Vagina (tissue), 2 donors: ENCODE measurements at regions not wholly inside any gene's neighbourhood (a gene's known extent, or its start where the extent isn't known, plus 50 kb on each side); places are given as distances from the start of the nearest gene placed in this dataset.

Experiments used
- DNase-seq, 2 donors: peaks; one replicate each; pipeline ENCODE4 v3.0.0-alpha.2; 2017; ENCODE audit errors: extremely low spot score in 2 of 2
- H3K27ac ChIP-seq: fragments of 200-600 bp; sonication (generic); one replicate; pipeline ENCODE4 v1.5.1; 2019
- H3K27me3 ChIP-seq: fragments of 200-600 bp; sonication (generic); one replicate; pipeline ENCODE4 v1.5.1; 2019
- H3K36me3 ChIP-seq, 2 donors: fragments of 200-600 bp; sonication (generic); one replicate each; pipeline ENCODE4 v1.5.1; 2017 to 2019
- H3K4me1 ChIP-seq: fragments of 200-600 bp; sonication (generic); one replicate; pipeline ENCODE4 v1.5.1; 2019
- H3K4me3 ChIP-seq, 2 donors: fragments of 200-600 bp; sonication (generic); 1 replicate in 1 of 2; 2 replicates in 1 of 2; pipeline ENCODE4 v1.5.1; 2016 to 2019
- H3K9me3 ChIP-seq: fragments of 200-600 bp; sonication (generic); one replicate; pipeline ENCODE4 v1.5.1; 2019
- POLR2A ChIP-seq, 2 donors: fragments of 450-650 bp; IDR thresholded peaks; one replicate each; pipeline ENCODE4 v1.6.1; 2017; ENCODE audit warnings: antibody characterized with exemption in 2 of 2, mild to moderate bottlenecking in 2 of 2, moderate library complexity in 2 of 2
- POLR2AphosphoS5 ChIP-seq, 2 donors: sonication (generic); formaldehyde crosslinking; IDR thresholded peaks; one replicate each; pipeline ENCODE4 v1.9.0; 2017; ENCODE audit warnings: antibody characterized with exemption in 2 of 2, mild to moderate bottlenecking in 2 of 2, low read depth in 1 of 2; ENCODE audit not compliant: insufficient read depth in 1 of 2
- intact Hi-C: fragments of 100-400 bp; cut with DNase I; formaldehyde crosslinking; loops from one replicate; pipeline ENCODE4 v1.15.1; 2023
- TF ChIP-seq, protein P1 (sequence below), 3 experiments: fragments of 450-650 bp in 2 of 3; fragments of 200-600 bp in 1 of 3; sonication (generic) in 1 of 3; IDR thresholded peaks; one replicate each; pipeline ENCODE4 v1.5.1; 2017 to 2019; ENCODE audit warnings: antibody characterized with exemption in 3 of 3, mild to moderate bottlenecking in 2 of 3, moderate library complexity in 2 of 3

DNA sequence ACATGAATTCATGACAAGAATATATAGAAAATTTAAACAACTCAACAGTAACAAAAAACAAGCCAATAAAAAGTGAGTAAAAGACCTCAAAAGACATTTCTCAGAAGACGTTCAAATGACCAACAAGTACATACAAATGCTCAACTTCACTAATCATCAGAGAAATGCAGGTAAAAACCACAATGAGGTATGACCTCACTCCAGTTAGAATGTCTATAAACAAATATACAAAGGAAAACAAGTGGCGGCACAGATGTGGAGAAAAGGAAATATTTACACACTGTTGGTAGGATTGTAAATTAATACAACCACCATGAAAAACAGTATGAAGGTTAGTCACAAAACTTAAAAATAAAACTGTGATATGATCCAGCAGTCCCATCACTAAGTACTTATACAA is 1033.1 kb downstream of the RAPGEF2 start:
- intact Hi-C loops = no loop called here
- Histone ChIP-seq H3K36me3 (no peaks in the 10 kb centered on the region), H3K9me3 (peaks cover 7% of the 10 kb centered on the region), H3K4me1 (no peaks in the 10 kb centered on the region), H3K27ac (no peak overlapping the region), H3K4me3 (no peak overlapping the region), H3K27me3 (no peaks in the 10 kb centered on the region)
- no peak for TF ChIP-seq POLR2AphosphoS5 (IDR thresholded peaks at IDR 0.05; ENCODE audit: insufficient read depth in 1 of 2, low read depth in 1 of 2)
- no peak for TF ChIP-seq POLR2A (IDR thresholded peaks at IDR 0.05)
- TF ChIP-seq, protein P1, sequence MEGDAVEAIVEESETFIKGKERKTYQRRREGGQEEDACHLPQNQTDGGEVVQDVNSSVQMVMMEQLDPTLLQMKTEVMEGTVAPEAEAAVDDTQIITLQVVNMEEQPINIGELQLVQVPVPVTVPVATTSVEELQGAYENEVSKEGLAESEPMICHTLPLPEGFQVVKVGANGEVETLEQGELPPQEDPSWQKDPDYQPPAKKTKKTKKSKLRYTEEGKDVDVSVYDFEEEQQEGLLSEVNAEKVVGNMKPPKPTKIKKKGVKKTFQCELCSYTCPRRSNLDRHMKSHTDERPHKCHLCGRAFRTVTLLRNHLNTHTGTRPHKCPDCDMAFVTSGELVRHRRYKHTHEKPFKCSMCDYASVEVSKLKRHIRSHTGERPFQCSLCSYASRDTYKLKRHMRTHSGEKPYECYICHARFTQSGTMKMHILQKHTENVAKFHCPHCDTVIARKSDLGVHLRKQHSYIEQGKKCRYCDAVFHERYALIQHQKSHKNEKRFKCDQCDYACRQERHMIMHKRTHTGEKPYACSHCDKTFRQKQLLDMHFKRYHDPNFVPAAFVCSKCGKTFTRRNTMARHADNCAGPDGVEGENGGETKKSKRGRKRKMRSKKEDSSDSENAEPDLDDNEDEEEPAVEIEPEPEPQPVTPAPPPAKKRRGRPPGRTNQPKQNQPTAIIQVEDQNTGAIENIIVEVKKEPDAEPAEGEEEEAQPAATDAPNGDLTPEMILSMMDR (IDR thresholded peaks at IDR 0.05) = no peak
- no peak for DNase-seq

DNA sequence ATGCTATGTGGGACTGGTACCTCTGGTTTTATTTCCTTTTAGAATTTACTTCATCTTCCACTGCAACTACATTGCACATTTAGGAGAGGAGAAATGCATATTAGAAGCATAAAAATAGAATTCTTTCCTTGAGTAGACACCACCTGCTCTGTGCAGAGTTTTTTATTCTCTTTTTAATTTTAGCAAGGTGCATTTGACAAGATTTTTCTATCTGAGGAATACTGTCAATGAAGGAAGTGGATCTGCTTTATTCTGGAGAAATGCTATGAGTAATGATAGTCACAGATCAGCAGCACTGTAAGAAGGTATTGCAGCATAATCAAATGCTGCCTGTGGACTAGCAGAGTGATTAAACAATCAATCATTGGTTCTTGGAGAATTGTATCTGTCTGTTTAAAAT is 1038.3 kb downstream of the RAPGEF2 start:
- H3K27ac ChIP-seq = no peak overlapping the region
- H3K4me3 ChIP-seq = no peak overlapping the region
- no peaks in the 10 kb centered on the region for H3K4me1 ChIP-seq
- intact Hi-C loops = no loop called here
- TF ChIP-seq POLR2A (IDR thresholded peaks at IDR 0.05) (no peak), POLR2AphosphoS5 (IDR thresholded peaks at IDR 0.05; ENCODE audit: insufficient read depth in 1 of 2, low read depth in 1 of 2) (no peak)
- TF ChIP-seq, protein P1 (IDR thresholded peaks at IDR 0.05) = no peak
- H3K27me3 ChIP-seq = no peaks in the 10 kb centered on the region
- no peak for DNase-seq
- H3K9me3 ChIP-seq = no peaks in the 10 kb centered on the region
- H3K36me3 ChIP-seq = no peaks in the 10 kb centered on the region

DNA sequence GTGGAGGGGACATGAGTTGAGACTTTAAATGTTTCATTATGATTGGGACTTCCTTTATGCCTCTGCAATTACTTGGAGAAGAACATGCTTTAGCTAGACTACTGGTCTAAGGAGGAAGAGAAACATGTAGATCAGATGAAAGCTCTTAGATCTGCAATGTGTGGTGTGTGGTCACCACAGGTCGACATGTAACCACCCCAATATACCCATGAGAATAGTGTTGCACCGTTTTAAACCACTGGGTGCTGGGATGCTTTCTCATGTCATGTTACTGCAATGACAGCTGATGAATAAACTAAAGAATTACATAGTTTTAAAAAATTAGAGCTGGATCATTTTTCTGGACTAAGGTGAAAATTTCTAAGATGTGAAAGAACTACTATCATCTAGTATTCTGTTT is 1039.7 kb downstream of the RAPGEF2 start:
- Histone ChIP-seq H3K9me3 (no peaks in the 10 kb centered on the region), H3K4me1 (no peaks in the 10 kb centered on the region), H3K4me3 (no peak overlapping the region), H3K27me3 (no peaks in the 10 kb centered on the region), H3K27ac (no peak overlapping the region), H3K36me3 (no peaks in the 10 kb centered on the region)
- no peak for DNase-seq
- no peak for TF ChIP-seq POLR2A (IDR thresholded peaks at IDR 0.05)
- TF ChIP-seq, protein P1 (IDR thresholded peaks at IDR 0.05) = no peak
- no peak for TF ChIP-seq POLR2AphosphoS5 (IDR thresholded peaks at IDR 0.05; ENCODE audit: insufficient read depth in 1 of 2, low read depth in 1 of 2)
- intact Hi-C loops = no loop called here

DNA sequence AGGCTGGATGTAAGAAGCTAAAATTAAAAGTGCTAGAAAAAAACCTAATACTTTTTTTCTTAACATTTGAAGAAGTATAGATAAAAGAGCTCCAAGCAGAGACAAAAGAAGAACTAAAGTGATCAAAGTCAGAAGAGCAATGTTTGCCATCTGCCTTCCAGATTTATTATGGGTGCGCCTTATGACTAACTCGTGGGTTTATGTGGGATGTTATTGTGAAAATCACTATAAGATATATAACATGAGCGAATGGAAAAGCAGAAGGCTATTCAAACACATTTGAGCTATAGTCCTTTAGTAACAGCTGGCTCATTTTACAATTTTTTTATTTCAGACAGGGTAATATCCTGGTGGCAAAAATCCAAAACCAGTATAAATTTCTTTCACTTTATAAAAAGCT is 1040.7 kb downstream of the RAPGEF2 start:
- Histone ChIP-seq H3K4me3 (no peak overlapping the region), H3K27ac (no peak overlapping the region), H3K4me1 (no peaks in the 10 kb centered on the region), H3K36me3 (no peaks in the 10 kb centered on the region), H3K9me3 (no peaks in the 10 kb centered on the region), H3K27me3 (no peaks in the 10 kb centered on the region)
- TF ChIP-seq, protein P1 (IDR thresholded peaks at IDR 0.05) = no peak
- no peak for TF ChIP-seq POLR2AphosphoS5 (IDR thresholded peaks at IDR 0.05; ENCODE audit: insufficient read depth in 1 of 2, low read depth in 1 of 2)
- no peak for TF ChIP-seq POLR2A (IDR thresholded peaks at IDR 0.05)
- intact Hi-C loops = no loop called here
- DNase-seq = no peak

DNA sequence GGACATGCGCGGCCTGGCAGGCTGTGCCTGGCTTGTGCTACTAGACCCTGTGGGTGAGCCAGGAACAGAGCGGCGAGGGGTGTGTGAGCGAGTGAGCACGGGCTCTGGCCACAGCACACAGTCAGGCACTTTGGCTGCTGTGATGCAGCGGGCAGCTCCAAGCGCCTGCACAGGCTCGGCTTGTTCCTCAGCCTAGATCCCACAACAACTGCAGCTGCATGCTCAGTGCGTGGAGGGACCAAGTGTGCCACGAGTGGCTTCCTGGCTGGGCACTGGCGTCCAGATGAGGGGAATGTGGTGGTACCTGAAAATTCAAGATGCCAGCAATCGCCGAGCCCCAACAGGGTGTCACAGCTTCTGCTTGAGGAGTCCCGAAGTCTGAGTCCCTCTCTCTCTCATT is 1056.6 kb downstream of the RAPGEF2 start:
- Histone ChIP-seq H3K27me3 (no peaks in the 10 kb centered on the region), H3K36me3 (no peaks in the 10 kb centered on the region), H3K4me3 (no peak overlapping the region), H3K4me1 (no peaks in the 10 kb centered on the region), H3K9me3 (no peaks in the 10 kb centered on the region), H3K27ac (no peak overlapping the region)
- TF ChIP-seq POLR2A (IDR thresholded peaks at IDR 0.05) = no peak
- TF ChIP-seq, protein P1 (IDR thresholded peaks at IDR 0.05) = no peak
- no peak for TF ChIP-seq POLR2AphosphoS5 (IDR thresholded peaks at IDR 0.05; ENCODE audit: insufficient read depth in 1 of 2, low read depth in 1 of 2)
- intact Hi-C loops = no loop called here
- DNase-seq = no peak
